ENCODE measurements at regions not wholly inside any gene's neighbourhood (a gene's known extent, or its start where the extent isn't known, plus 50 kb on each side); places are given as distances from the start of the nearest gene placed in this dataset.
A peak's percentile ranks its signal among the peaks of the same experiment; 100 is the strongest.

GRCh38 chr16:85162478-85163277 is 50.4 kb upstream of the CIBAR2 start:
- peak; percentile 35 for DNase-seq

GRCh38 chr16:85163278-85164112 is 51.2 kb upstream of the CIBAR2 start:
- DNase-seq, result no peak

GRCh38 chr16:85164431-85164830 is 52.2 kb upstream of the CIBAR2 start:
- DNase-seq, result no peak

- no peak for DNase-seq
Measured at GRCh38 chr16:85164838-85165516, 52.7 kb upstream of the CIBAR2 start.

GRCh38 chr16:85165781-85166180 is 53.5 kb upstream of the CIBAR2 start:
- DNase-seq, result no peak

- DNase-seq, result no peak
Measured at GRCh38 chr16:85166281-85166680, 54.0 kb upstream of the CIBAR2 start.

- no peak for DNase-seq
Measured at GRCh38 chr16:85166699-85167588, 54.7 kb upstream of the CIBAR2 start.

GRCh38 chr16:85167589-85168537 is 55.6 kb upstream of the CIBAR2 start:
- no peak for DNase-seq

GRCh38 chr16:85168732-85169256 is 56.5 kb upstream of the CIBAR2 start:
- peak; percentile 43 for DNase-seq

GRCh38 chr16:85169333-85170065 is 57.2 kb upstream of the CIBAR2 start:
- DNase-seq, result peak; percentile 37

- no peak for DNase-seq
Measured at GRCh38 chr16:85170066-85170491, 57.8 kb upstream of the CIBAR2 start.

GRCh38 chr16:85170590-85171003 is 58.3 kb upstream of the CIBAR2 start:
- DNase-seq, result no peak

GRCh38 chr16:85171004-85171758 is 58.9 kb upstream of the CIBAR2 start:
- no peak for DNase-seq

- peak; percentile 96 for DNase-seq
Measured at GRCh38 chr16:85171759-85172454, 59.6 kb upstream of the CIBAR2 start.

- peak; percentile 72 for DNase-seq
Measured at GRCh38 chr16:85172455-85173145, 60.3 kb upstream of the CIBAR2 start.

- DNase-seq, result peak; percentile 89
Measured at GRCh38 chr16:85173146-85173980, 61.1 kb upstream of the CIBAR2 start.

All from dermis blood vessel endothelial cell (primary cell).